ENCODE measurements at regions not wholly inside any gene's neighbourhood (a gene's known extent, or its start where the extent isn't known, plus 50 kb on each side); places are given as distances from the start of the nearest gene placed in this dataset.
"Not testable (repeated sequence)": the region's sequence is repeated elsewhere in the genome, so short reads cannot be mapped to it uniquely, and the experiment has no call there.

- DNase-seq (ENCODE audit: low spot score); intact Hi-C loops (cut with DNase I): not testable (repeated sequence)
Measured at GRCh38 chr11:49798206-49798837, 153.9 kb upstream of the OR4C13 start.

GRCh38 chr11:49817705-49818430, 134.3 kb upstream of the OR4C13 start:
- intact Hi-C loops (cut with DNase I); DNase-seq (ENCODE audit: low spot score): not testable (repeated sequence)

GRCh38 chr11:49823188-49823587, 129.0 kb upstream of the OR4C13 start:
- DNase-seq (ENCODE audit: low spot score); intact Hi-C loops (cut with DNase I): not testable (repeated sequence)

GRCh38 chr11:49850541-49850940, 101.7 kb upstream of the OR4C13 start:
- intact Hi-C loops (cut with DNase I); DNase-seq (ENCODE audit: low spot score): not testable (repeated sequence)

- intact Hi-C loops (cut with DNase I), result no loop called here
- DNase-seq (ENCODE audit: low spot score), result no peak
Measured at GRCh38 chr11:49851511-49851910, 100.7 kb upstream of the OR4C13 start.

- intact Hi-C loops (cut with DNase I), result no loop called here
- DNase-seq (ENCODE audit: low spot score), result no peak
Measured at GRCh38 chr11:49851971-49852389, 100.2 kb upstream of the OR4C13 start.

- intact Hi-C loops (cut with DNase I); DNase-seq (ENCODE audit: low spot score): not testable (repeated sequence)
Measured at GRCh38 chr11:49888875-49889274, 63.3 kb upstream of the OR4C13 start.

GRCh38 chr11:49891910-49892671, 60.1 kb upstream of the OR4C13 start:
- intact Hi-C loops (cut with DNase I); DNase-seq (ENCODE audit: low spot score): not testable (repeated sequence)

- not testable (repeated sequence) for DNase-seq (ENCODE audit: low spot score)
Measured at GRCh38 chr11:49893442-49893841, 58.7 kb upstream of the OR4C13 start.

More at GRCh38 chr11:49893442-49893841, 58.7 kb upstream of the OR4C13 start:
- intact Hi-C loops (cut with DNase I), result not testable (repeated sequence)

Measured in cardiac septum (tissue), 1 donor.